ENCODE measurements at regions not wholly inside any gene's neighbourhood (a gene's known extent, or its start where the extent isn't known, plus 50 kb on each side); places are given as distances from the start of the nearest gene placed in this dataset.
A peak's percentile ranks its signal among the peaks of the same experiment; 100 is the strongest.

DNA sequence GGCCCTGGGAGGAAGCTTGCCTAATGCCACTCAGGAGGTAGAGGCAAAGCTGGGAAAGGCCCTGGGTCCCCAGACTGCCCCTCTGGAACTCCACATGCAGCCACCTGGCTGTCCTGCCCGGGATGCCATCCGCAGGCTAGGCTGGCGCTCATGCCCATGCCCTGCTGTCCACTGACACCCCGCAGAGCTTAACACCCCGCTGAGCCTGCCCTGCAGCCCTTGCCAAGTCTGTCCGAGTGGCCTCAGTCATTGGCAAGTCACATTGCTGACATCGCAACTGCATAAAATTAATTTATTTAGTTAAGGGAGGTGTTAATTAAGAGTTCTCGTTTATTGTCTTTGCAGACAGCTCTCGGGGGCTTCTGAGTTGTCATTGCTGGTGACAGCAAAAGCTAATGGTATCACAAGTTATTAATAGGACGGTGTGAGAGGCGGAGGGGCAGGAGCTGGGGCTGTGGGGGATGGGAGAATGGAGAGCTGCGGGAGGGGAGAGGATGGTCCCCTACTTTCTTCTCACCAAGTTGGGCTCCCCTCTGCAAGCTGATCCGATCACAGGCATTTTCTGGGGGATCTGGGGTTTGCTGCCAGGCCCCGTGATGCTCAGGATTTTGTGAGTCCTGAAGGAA, 55.6 kb upstream of the PCBD1 start:
- peaks cover 26% of the 10 kb centered on the region for H3K27me3 Mint-ChIP-seq

DNA sequence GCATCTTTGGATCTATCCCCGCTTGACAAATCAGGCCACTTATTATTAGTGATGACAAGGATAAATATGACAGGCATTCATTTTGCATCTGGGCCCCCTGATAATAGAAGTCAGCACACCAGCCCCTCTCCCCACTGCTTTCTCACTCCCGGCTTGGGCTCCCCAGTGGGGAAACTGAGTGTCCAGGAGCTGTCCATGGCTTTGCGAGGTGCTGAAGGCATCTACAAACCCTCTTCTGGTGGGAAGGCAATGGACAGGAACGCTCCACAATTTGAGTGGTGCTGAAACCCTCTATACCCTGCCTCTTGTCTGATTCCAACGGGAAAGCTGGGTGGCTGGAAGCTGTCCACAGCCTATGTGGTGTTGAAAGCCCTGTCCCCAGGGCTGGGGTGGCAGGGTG, 61.7 kb upstream of the PCBD1 start:
- Mint-ChIP-seq H3K4me1 (ENCODE audit: low read depth) (no peaks in the 10 kb centered on the region), H3K27me3 (peaks cover 14% of the 10 kb centered on the region), H3K4me3 (ENCODE audit: low read depth) (no peak overlapping the region), H3K27ac (no peak overlapping the region), H3K36me3 (ENCODE audit: insufficient read depth) (no peaks in the 10 kb centered on the region), H3K9me3 (ENCODE audit: low read depth) (no peaks in the 10 kb centered on the region)
- DNase-seq (ENCODE audit: low spot score, unreplicated experiment) = no peak
- TF ChIP-seq, protein P1, sequence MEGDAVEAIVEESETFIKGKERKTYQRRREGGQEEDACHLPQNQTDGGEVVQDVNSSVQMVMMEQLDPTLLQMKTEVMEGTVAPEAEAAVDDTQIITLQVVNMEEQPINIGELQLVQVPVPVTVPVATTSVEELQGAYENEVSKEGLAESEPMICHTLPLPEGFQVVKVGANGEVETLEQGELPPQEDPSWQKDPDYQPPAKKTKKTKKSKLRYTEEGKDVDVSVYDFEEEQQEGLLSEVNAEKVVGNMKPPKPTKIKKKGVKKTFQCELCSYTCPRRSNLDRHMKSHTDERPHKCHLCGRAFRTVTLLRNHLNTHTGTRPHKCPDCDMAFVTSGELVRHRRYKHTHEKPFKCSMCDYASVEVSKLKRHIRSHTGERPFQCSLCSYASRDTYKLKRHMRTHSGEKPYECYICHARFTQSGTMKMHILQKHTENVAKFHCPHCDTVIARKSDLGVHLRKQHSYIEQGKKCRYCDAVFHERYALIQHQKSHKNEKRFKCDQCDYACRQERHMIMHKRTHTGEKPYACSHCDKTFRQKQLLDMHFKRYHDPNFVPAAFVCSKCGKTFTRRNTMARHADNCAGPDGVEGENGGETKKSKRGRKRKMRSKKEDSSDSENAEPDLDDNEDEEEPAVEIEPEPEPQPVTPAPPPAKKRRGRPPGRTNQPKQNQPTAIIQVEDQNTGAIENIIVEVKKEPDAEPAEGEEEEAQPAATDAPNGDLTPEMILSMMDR (IDR thresholded peaks at IDR 0.05; ENCODE audit: unreplicated experiment) = no peak

More for the DNA sequence above, 55.6 kb upstream of the PCBD1 start:
- Mint-ChIP-seq H3K27ac (no peak overlapping the region), H3K9me3 (ENCODE audit: low read depth) (no peaks in the 10 kb centered on the region), H3K36me3 (ENCODE audit: insufficient read depth) (no peaks in the 10 kb centered on the region), H3K4me3 (ENCODE audit: low read depth) (no peak overlapping the region), H3K4me1 (ENCODE audit: low read depth) (no peaks in the 10 kb centered on the region)
- DNase-seq (ENCODE audit: low spot score, unreplicated experiment) = no peak
- TF ChIP-seq, protein P1 (IDR thresholded peaks at IDR 0.05; ENCODE audit: unreplicated experiment) = no peak

GRCh38 chr10:70950801-70951200, 62.4 kb upstream of the PCBD1 start:
- Mint-ChIP-seq H3K9me3 (ENCODE audit: low read depth) (no peaks in the 10 kb centered on the region), H3K27ac (no peak overlapping the region), H3K36me3 (ENCODE audit: insufficient read depth) (no peaks in the 10 kb centered on the region), H3K27me3 (peaks cover 20% of the 10 kb centered on the region), H3K4me3 (ENCODE audit: low read depth) (no peak overlapping the region), H3K4me1 (ENCODE audit: low read depth) (no peaks in the 10 kb centered on the region)
- TF ChIP-seq, protein P1 (IDR thresholded peaks at IDR 0.05; ENCODE audit: unreplicated experiment) = no peak
- no peak for DNase-seq (ENCODE audit: low spot score, unreplicated experiment)

DNA sequence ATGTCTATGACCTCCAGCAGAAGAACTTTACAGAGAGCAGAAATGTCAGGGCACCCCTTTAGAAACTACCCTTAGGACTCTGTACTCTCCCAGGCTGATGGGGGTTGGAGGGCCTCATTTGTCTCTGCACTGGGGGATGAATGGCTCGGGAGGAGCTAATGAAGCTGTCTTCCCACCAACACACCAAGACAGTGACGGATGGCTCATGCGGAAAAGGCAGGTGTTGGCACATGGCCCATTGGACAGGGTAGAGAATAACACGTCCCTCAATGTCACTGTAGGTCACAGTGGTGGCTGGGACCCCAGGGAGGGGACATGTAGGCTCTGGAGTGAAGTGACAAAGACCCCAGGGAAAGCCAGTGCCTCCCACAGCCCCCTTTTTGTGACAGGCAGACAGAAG, 64.0 kb upstream of the PCBD1 start:
- Mint-ChIP-seq H3K36me3 (ENCODE audit: insufficient read depth) (no peaks in the 10 kb centered on the region), H3K9me3 (ENCODE audit: low read depth) (no peaks in the 10 kb centered on the region), H3K4me3 (ENCODE audit: low read depth) (no peak overlapping the region), H3K27ac (no peak overlapping the region), H3K4me1 (ENCODE audit: low read depth) (no peaks in the 10 kb centered on the region), H3K27me3 (peaks cover 29% of the 10 kb centered on the region)
- TF ChIP-seq, protein P1 (IDR thresholded peaks at IDR 0.05; ENCODE audit: unreplicated experiment) = no peak
- no peak for DNase-seq (ENCODE audit: low spot score, unreplicated experiment)

- H3K36me3 Mint-ChIP-seq (ENCODE audit: insufficient read depth) = no peaks in the 10 kb centered on the region
- H3K27me3 Mint-ChIP-seq = peaks cover 29% of the 10 kb centered on the region
- peak overlapping the region; percentile 34 for H3K27ac Mint-ChIP-seq
- TF ChIP-seq, protein P1 (IDR thresholded peaks at IDR 0.05; ENCODE audit: unreplicated experiment) = no peak
- H3K4me1 Mint-ChIP-seq (ENCODE audit: low read depth) = no peaks in the 10 kb centered on the region
- no peaks in the 10 kb centered on the region for H3K9me3 Mint-ChIP-seq (ENCODE audit: low read depth)
- no peak for DNase-seq (ENCODE audit: low spot score, unreplicated experiment)
- H3K4me3 Mint-ChIP-seq (ENCODE audit: low read depth) = no peak overlapping the region
Measured at GRCh38 chr10:70952921-70953320, 64.6 kb upstream of the PCBD1 start.
